NCI-H1930 (cell line): ENCODE measurements at regions not wholly inside any gene's neighbourhood (a gene's known extent, or its start where the extent isn't known, plus 50 kb on each side); places are given as distances from the start of the nearest gene placed in this dataset.
"Not testable (repeated sequence)": the region's sequence is repeated elsewhere in the genome, so short reads cannot be mapped to it uniquely, and the experiment has no call there.

Experiments
- DNase-seq, 2 experiments: peaks; one replicate each; lab custom pipeline; 2025; lab: John Stamatoyannopoulos, UW

GRCh38 chrX:3837958-3838643 lies 124.7 kb upstream of the PRKX start:
- DNase-seq: not testable (repeated sequence)

GRCh38 chrX:3837211-3837610 lies 123.8 kb upstream of the PRKX start:
- not testable (repeated sequence) for DNase-seq

GRCh38 chrX:3833761-3834542 lies 120.5 kb upstream of the PRKX start:
- DNase-seq: not testable (repeated sequence)

- not testable (repeated sequence) for DNase-seq
Measured at GRCh38 chrX:3830020-3830419, 116.6 kb upstream of the PRKX start.

- not testable (repeated sequence) for DNase-seq
Measured at GRCh38 chrX:3829041-3829531, 115.6 kb upstream of the PRKX start.

- not testable (repeated sequence) for DNase-seq
Measured at GRCh38 chrX:3828378-3829040, 115.1 kb upstream of the PRKX start.

- not testable (repeated sequence) for DNase-seq
Measured at GRCh38 chrX:3824008-3824407, 110.6 kb upstream of the PRKX start.

- DNase-seq: no peak
Measured at GRCh38 chrX:3820167-3820566, 106.7 kb upstream of the PRKX start.

GRCh38 chrX:3817480-3817879 lies 104.0 kb upstream of the PRKX start:
- not testable (repeated sequence) for DNase-seq

GRCh38 chrX:3815896-3816664 lies 102.6 kb upstream of the PRKX start:
- DNase-seq: peak; percentile 29 to 31

- DNase-seq: peak; percentile 14 to 21
Measured at GRCh38 chrX:3811331-3812311, 98.2 kb upstream of the PRKX start.

- no peak for DNase-seq
Measured at GRCh38 chrX:3807906-3808305, 94.5 kb upstream of the PRKX start.

GRCh38 chrX:3806630-3807029 lies 93.2 kb upstream of the PRKX start:
- DNase-seq: no peak

- no peak for DNase-seq
Measured at GRCh38 chrX:3803713-3804112, 90.3 kb upstream of the PRKX start.

GRCh38 chrX:3803305-3803704 lies 89.9 kb upstream of the PRKX start:
- DNase-seq: no peak

- not testable (repeated sequence) for DNase-seq
Measured at GRCh38 chrX:3795411-3795810, 82.0 kb upstream of the PRKX start.

- no peak for DNase-seq
Measured at GRCh38 chrX:3791449-3791848, 78.0 kb upstream of the PRKX start.

GRCh38 chrX:3788494-3789233 lies 75.2 kb upstream of the PRKX start:
- DNase-seq: no peak

GRCh38 chrX:3787856-3788255 lies 74.4 kb upstream of the PRKX start:
- no peak for DNase-seq

GRCh38 chrX:3785822-3786221 lies 72.4 kb upstream of the PRKX start:
- not testable (repeated sequence) for DNase-seq
